Cardiac fibroblast (primary cell): ENCODE measurements at regions not wholly inside any gene's neighbourhood (a gene's known extent, or its start where the extent isn't known, plus 50 kb on each side); places are given as distances from the start of the nearest gene placed in this dataset.
"Not testable (repeated sequence)": the region's sequence is repeated elsewhere in the genome, so short reads cannot be mapped to it uniquely, and the experiment has no call there.

ENCODE experiments used
- DNase-seq, 2 donors: peaks; one replicate each; pipeline versions ENCODE4 v3.0.0 to v3.0.0-alpha.2; 2010; ENCODE audit warnings: low read depth in 2 of 2
- H3K4me3 ChIP-seq, 2 donors: replicated peaks in 1 of 2; 1 replicate in 1 of 2; 2 replicates in 1 of 2; pipeline ENCODE4 v1.5.1; 2011; ENCODE audit warnings: low read depth in 2 of 2, low read length in 2 of 2, mild to moderate bottlenecking in 2 of 2, moderate library complexity in 1 of 2
- CTCF ChIP-seq: IDR thresholded peaks from one replicate; pipeline ENCODE4 v1.5.1; 2011; ENCODE audit warnings: low read depth, mild to moderate bottlenecking, low read length, inconsistent platforms

GRCh38 chr10:33838731-33839130, 504.3 kb upstream of the NRP1 start:
- no peak overlapping the region for H3K4me3 ChIP-seq
- no peak for TF ChIP-seq CTCF
- no peak for DNase-seq

DNA sequence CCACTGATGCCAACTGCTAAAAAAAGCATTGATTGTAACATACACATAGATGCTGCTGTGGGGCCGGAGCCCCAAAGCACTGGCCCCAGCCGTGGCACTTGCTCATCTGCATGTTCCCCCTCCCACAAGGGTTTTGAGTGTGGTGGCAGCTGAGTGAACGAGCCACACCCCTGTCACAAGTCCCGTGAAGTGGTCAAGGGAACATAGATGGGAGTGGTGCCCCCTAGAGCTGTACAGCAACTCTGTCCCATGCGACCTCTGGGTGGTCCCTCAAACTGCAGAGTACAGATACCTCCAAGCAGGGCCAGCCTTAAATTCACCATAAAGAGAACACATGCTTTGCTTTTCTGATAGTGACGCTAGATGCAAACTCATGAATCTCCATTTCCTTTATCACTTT, 503.3 kb upstream of the NRP1 start:
- TF ChIP-seq CTCF, result no peak
- no peak overlapping the region for H3K4me3 ChIP-seq
- no peak for DNase-seq

GRCh38 chr10:33835556-33835955, 501.1 kb upstream of the NRP1 start:
- no peak for TF ChIP-seq CTCF
- no peak for DNase-seq
- H3K4me3 ChIP-seq, result no peak overlapping the region

DNA sequence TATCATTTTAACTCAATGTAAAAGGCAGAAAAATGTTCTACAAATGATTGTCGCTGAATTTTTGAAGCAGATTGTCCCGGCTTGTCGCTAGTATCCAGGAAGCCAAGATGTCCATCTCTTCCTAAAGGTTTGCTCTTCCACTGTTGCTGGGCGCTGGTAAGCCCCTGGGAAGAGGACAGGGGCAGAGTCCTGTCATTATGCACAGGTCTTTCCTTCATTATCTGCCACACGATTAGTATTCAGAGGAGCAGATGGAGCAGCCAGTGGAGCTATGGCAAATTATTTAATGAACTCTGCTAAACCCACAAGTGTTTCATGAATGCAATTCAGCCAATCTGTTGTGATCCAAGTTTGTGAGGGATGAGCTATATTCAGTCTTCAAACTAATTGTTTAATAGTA, 499.1 kb upstream of the NRP1 start:
- H3K4me3 ChIP-seq, result no peak overlapping the region
- TF ChIP-seq CTCF, result no peak

GRCh38 chr10:33832124-33832787, 497.8 kb upstream of the NRP1 start:
- no peak overlapping the region for H3K4me3 ChIP-seq
- DNase-seq, result no peak

More for the DNA sequence above, 499.1 kb upstream of the NRP1 start:
- DNase-seq, result no peak

GRCh38 chr10:33831591-33831990, 497.1 kb upstream of the NRP1 start:
- no peak for TF ChIP-seq CTCF
- DNase-seq, result no peak
- no peak overlapping the region for H3K4me3 ChIP-seq

More at GRCh38 chr10:33832124-33832787, 497.8 kb upstream of the NRP1 start:
- no peak for TF ChIP-seq CTCF

DNA sequence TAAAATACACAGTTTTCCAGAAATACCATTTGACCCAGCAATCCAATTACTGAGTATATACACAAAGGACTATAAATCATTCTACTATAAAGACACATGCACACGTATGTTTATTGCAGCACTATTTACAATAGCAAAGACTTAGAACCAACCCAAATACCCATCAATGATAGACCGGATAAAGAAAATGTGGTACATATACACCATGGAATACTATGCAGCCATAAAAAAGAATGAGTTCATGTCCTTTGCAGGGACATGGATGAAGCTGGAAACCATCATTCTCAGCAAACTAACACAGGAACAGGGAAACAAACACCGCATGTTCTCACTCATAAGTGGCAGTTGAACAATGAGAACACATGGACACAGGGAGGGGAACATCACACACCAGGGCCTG, 495.4 kb upstream of the NRP1 start:
- not testable (repeated sequence) for H3K4me3 ChIP-seq

More for the DNA sequence above, 495.4 kb upstream of the NRP1 start:
- not testable (repeated sequence) for DNase-seq
